Trophoblast cell (in vitro differentiated cells and primary cell): ENCODE measurements at regions not wholly inside any gene's neighbourhood (a gene's known extent, or its start where the extent isn't known, plus 50 kb on each side); places are given as distances from the start of the nearest gene placed in this dataset.
A peak's percentile ranks its signal among the peaks of the same experiment; 100 is the strongest.

ENCODE experiments used
- DNase-seq, 2 donors: peaks; one replicate each; pipeline ENCODE4 v3.0.0-alpha.2; 2016
- H2AFZ ChIP-seq: 2 replicates; pipeline ENCODE4 v1.6.1; 2013; ENCODE audit warnings: low read length, moderate library complexity, mild to moderate bottlenecking; ENCODE audit not compliant: insufficient read depth, poor library complexity
- H2AK5ac ChIP-seq: 2 replicates; pipeline ENCODE4 v1.6.1; 2013; ENCODE audit warnings: mild to moderate bottlenecking, low read length
- H2BK120ac ChIP-seq: 2 replicates; pipeline ENCODE4 v1.6.1; 2013; ENCODE audit warnings: low read length, mild to moderate bottlenecking, moderate library complexity; ENCODE audit not compliant: insufficient read depth, poor library complexity
- H2BK12ac ChIP-seq: 2 replicates; pipeline ENCODE4 v1.6.1; 2013; ENCODE audit warnings: mild to moderate bottlenecking, low read length, moderate library complexity
- H2BK5ac ChIP-seq: 2 replicates; pipeline ENCODE4 v1.6.1; 2013; ENCODE audit warnings: low read length, low read depth, moderate library complexity, mild to moderate bottlenecking; ENCODE audit not compliant: poor library complexity
- H3K14ac ChIP-seq: 2 replicates; pipeline ENCODE4 v1.6.1; 2013; ENCODE audit warnings: mild to moderate bottlenecking, low read length
- H3K18ac ChIP-seq: 2 replicates; pipeline ENCODE4 v1.6.1; 2013; ENCODE audit warnings: mild to moderate bottlenecking, low read length
- H3K23ac ChIP-seq: 2 replicates; pipeline ENCODE4 v1.6.1; 2013; ENCODE audit warnings: low read length
- H3K27ac ChIP-seq: 2 replicates; pipeline ENCODE4 v1.5.1; 2013; ENCODE audit warnings: low read depth, mild to moderate bottlenecking, inconsistent platforms, low read length, moderate library complexity
- H3K27me3 ChIP-seq: 2 replicates; pipeline ENCODE4 v1.6.1; 2013; ENCODE audit warnings: inconsistent platforms, mild to moderate bottlenecking, low read length, moderate library complexity; ENCODE audit not compliant: insufficient read depth
- H3K36me3 ChIP-seq, 2 experiments: 1 replicate in 1 of 2; 2 replicates in 1 of 2; pipeline ENCODE4 v1.6.1; 2013; ENCODE audit warnings: low read length in 2 of 2, mild to moderate bottlenecking in 2 of 2, moderate library complexity in 1 of 2; ENCODE audit not compliant: insufficient read depth in 2 of 2, control insufficient read depth in 1 of 2
- H3K4ac ChIP-seq: 2 replicates; pipeline ENCODE4 v1.6.1; 2013; ENCODE audit warnings: low read depth, mild to moderate bottlenecking, low read length, moderate library complexity
- H3K4me1 ChIP-seq, 2 experiments: 1 replicate in 1 of 2; 2 replicates in 1 of 2; pipeline ENCODE4 v1.6.1; 2013; ENCODE audit warnings: low read length in 2 of 2, mild to moderate bottlenecking in 2 of 2, moderate library complexity in 1 of 2; ENCODE audit not compliant: insufficient read depth in 2 of 2, control insufficient read depth in 1 of 2
- H3K4me2 ChIP-seq: 2 replicates; pipeline ENCODE4 v1.6.1; 2013; ENCODE audit warnings: inconsistent platforms, mild to moderate bottlenecking, low read length, moderate library complexity
- H3K4me3 ChIP-seq: 2 replicates; pipeline ENCODE4 v1.5.1; 2013; ENCODE audit warnings: mild to moderate bottlenecking, low read depth, low read length, inconsistent platforms
- H3K79me1 ChIP-seq: one replicate; pipeline ENCODE4 v1.6.1; 2013; ENCODE audit warnings: low read length
- H3K79me2 ChIP-seq: 2 replicates; pipeline ENCODE4 v1.6.1; 2013; ENCODE audit warnings: low read length, mild to moderate bottlenecking; ENCODE audit not compliant: control insufficient read depth, insufficient read depth, poor library complexity
- H3K9ac ChIP-seq: 2 replicates; pipeline ENCODE4 v1.6.1; 2013; ENCODE audit warnings: mild to moderate bottlenecking, low read length
- H3K9me3 ChIP-seq: 2 replicates; pipeline ENCODE4 v1.6.1; 2013; ENCODE audit warnings: low read depth, mild to moderate bottlenecking, control low read depth, inconsistent platforms, low read length; ENCODE audit not compliant: insufficient read depth
- H4K12ac ChIP-seq: 2 replicates; pipeline ENCODE4 v1.6.1; 2013; ENCODE audit warnings: low read depth, mild to moderate bottlenecking, low read length, moderate library complexity
- H4K8ac ChIP-seq: 2 replicates; pipeline ENCODE4 v1.6.1; 2013; ENCODE audit warnings: low read depth, mild to moderate bottlenecking, low read length, moderate library complexity
- H4K91ac ChIP-seq: one replicate; pipeline ENCODE4 v1.6.1; 2013; ENCODE audit warnings: low read depth, mild to moderate bottlenecking, low read length, moderate library complexity
- WGBS: extraction: QIAGEN DNeasy Blood & Tissue Kit; methylation state at CpG from one replicate; pipeline ENCODE4 v1.1.7; 2013; ENCODE audit warnings: missing lambda C conversion rate; ENCODE audit not compliant: insufficient read length, insufficient coverage; ENCODE audit errors: extremely low coverage; 5-methylcytosine and 5-hydroxymethylcytosine counted together

- Histone ChIP-seq H3K23ac (no peak overlapping the region), H2AK5ac (no peak overlapping the region), H3K4me1 (no peaks in the 10 kb centered on the region), H4K12ac (no peak overlapping the region), H3K27ac (no peak overlapping the region), H3K18ac (no peak overlapping the region), H2BK120ac (no peak overlapping the region), H4K8ac (no peak overlapping the region), H3K36me3 (no peaks in the 10 kb centered on the region), H2BK12ac (no peak overlapping the region), H3K4ac (no peak overlapping the region), H3K4me3 (no peak overlapping the region), H3K9ac (no peak overlapping the region), H3K79me1 (no peaks in the 10 kb centered on the region), H3K79me2 (no peaks in the 10 kb centered on the region), H3K14ac (no peak overlapping the region), H3K27me3 (no peaks in the 10 kb centered on the region), H3K4me2 (no peak overlapping the region), H3K9me3 (no peaks in the 10 kb centered on the region), H4K91ac (no peak overlapping the region), H2AFZ (no peak overlapping the region), H2BK5ac (no peak overlapping the region)
- DNase-seq, result no peak
- no CpG with 5 or more reads among the region's 2 CpGs for WGBS
Measured at GRCh38 chr4:52235552-52236201, 184.6 kb downstream of the SPATA18 start.

DNA sequence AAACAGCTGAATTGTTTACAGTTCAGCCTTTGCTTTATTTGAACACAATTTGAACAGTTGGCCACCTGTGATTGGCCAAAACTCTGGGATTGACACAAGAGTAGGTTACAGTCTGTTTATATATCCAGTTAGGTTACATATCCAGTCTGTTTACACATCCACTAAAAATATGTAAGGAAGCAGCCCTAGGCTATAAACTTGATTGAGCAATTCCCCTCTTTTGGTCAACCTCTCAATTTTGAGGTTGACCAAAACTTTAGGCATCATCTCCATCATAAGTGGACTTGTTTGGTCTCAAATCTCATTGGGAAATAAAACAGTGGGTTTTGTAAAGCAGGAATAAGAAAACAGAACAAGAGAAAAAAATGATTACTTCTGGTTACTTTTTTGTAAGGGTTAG lies 190.8 kb downstream of the SPATA18 start:
- Histone ChIP-seq H2AFZ (no peak overlapping the region), H3K9me3 (no peaks in the 10 kb centered on the region), H2AK5ac (no peak overlapping the region), H3K27ac (no peak overlapping the region), H3K4ac (no peak overlapping the region), H3K79me1 (no peaks in the 10 kb centered on the region), H2BK5ac (no peak overlapping the region), H3K79me2 (no peaks in the 10 kb centered on the region), H4K91ac (no peak overlapping the region), H3K36me3 (no peaks in the 10 kb centered on the region), H3K23ac (no peak overlapping the region), H3K9ac (no peak overlapping the region), H4K12ac (no peak overlapping the region), H4K8ac (no peak overlapping the region), H3K27me3 (no peaks in the 10 kb centered on the region), H2BK120ac (no peak overlapping the region), H2BK12ac (no peak overlapping the region), H3K4me2 (no peak overlapping the region), H3K14ac (no peak overlapping the region), H3K18ac (no peak overlapping the region), H3K4me3 (no peak overlapping the region), H3K4me1 (no peaks in the 10 kb centered on the region)
- peak; percentile 29 to 84 for DNase-seq

DNA sequence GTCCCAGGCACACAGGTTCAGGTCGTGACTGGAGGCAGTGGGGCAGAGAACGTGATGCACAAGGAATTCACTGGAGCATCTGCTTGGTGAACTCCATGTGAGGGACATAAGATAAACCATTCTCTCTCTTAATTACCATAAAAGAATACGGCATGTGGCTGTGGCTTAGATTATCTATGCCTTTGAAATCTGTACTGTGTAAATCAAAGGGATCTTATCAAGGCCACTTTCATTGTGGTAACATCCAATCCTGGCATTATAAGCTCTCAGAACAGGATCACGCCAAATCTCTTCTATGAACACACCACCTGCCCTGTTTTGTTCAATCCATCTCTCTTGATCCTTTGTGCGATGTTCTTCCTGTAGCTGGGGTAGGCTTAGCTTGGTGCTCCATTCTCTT lies 192.3 kb downstream of the SPATA18 start:
- Histone ChIP-seq H3K23ac (no peak overlapping the region), H4K8ac (no peak overlapping the region), H3K4me2 (no peak overlapping the region), H3K4ac (no peak overlapping the region), H2BK5ac (no peak overlapping the region), H3K18ac (no peak overlapping the region), H3K9me3 (no peaks in the 10 kb centered on the region), H3K79me2 (no peaks in the 10 kb centered on the region), H3K9ac (no peak overlapping the region), H3K36me3 (no peaks in the 10 kb centered on the region), H3K4me3 (no peak overlapping the region), H3K27me3 (no peaks in the 10 kb centered on the region), H3K14ac (no peak overlapping the region), H2BK120ac (no peak overlapping the region), H4K91ac (no peak overlapping the region), H4K12ac (no peak overlapping the region), H2BK12ac (no peak overlapping the region), H3K79me1 (no peaks in the 10 kb centered on the region), H3K4me1 (no peaks in the 10 kb centered on the region), H3K27ac (no peak overlapping the region), H2AK5ac (no peak overlapping the region), H2AFZ (no peak overlapping the region)
- DNase-seq, result no peak
- WGBS, result no CpG with 5 or more reads among the region's 5 CpGs

GRCh38 chr4:52244103-52244775 lies 193.1 kb downstream of the SPATA18 start:
- H4K12ac ChIP-seq, result no peak overlapping the region
- H3K4ac ChIP-seq, result no peak overlapping the region
- H3K4me2 ChIP-seq, result no peak overlapping the region
- H3K27ac ChIP-seq, result no peak overlapping the region
- no peak overlapping the region for H3K14ac ChIP-seq
- H4K91ac ChIP-seq, result no peak overlapping the region
- no peak overlapping the region for H3K9ac ChIP-seq
- H3K18ac ChIP-seq, result no peak overlapping the region
- H3K36me3 ChIP-seq, result no peaks in the 10 kb centered on the region
- no peak overlapping the region for H3K4me3 ChIP-seq
- no peak overlapping the region for H2AK5ac ChIP-seq
- H3K4me1 ChIP-seq, result no peaks in the 10 kb centered on the region
- H2BK120ac ChIP-seq, result no peak overlapping the region
- WGBS, result no CpG with 5 or more reads among the region's 7 CpGs
- no peak overlapping the region for H4K8ac ChIP-seq
- H3K23ac ChIP-seq, result no peak overlapping the region
- no peaks in the 10 kb centered on the region for H3K27me3 ChIP-seq
- H3K9me3 ChIP-seq, result no peaks in the 10 kb centered on the region
- H2BK5ac ChIP-seq, result no peak overlapping the region
- H3K79me2 ChIP-seq, result no peaks in the 10 kb centered on the region
- no peak overlapping the region for H2BK12ac ChIP-seq
- no peak overlapping the region for H2AFZ ChIP-seq
- DNase-seq, result no peak
- H3K79me1 ChIP-seq, result no peaks in the 10 kb centered on the region
